ENCODE measurements at regions not wholly inside any gene's neighbourhood (a gene's known extent, or its start where the extent isn't known, plus 50 kb on each side); places are given as distances from the start of the nearest gene placed in this dataset.

- TF ChIP-seq CTCF (IDR thresholded peaks at IDR 0.05; ENCODE audit: low read depth, low read length), result no peak
- no peaks in the 10 kb centered on the region for H3K36me3 ChIP-seq
- no peak for DNase-seq
- no peak overlapping the region for H3K4me3 ChIP-seq (ENCODE audit: low read depth, low read length)
- H3K9me3 ChIP-seq (ENCODE audit: severe bottlenecking), result no peaks in the 10 kb centered on the region
- H3K27ac ChIP-seq, result peak overlapping the region; percentile 22; the same call in 1 of the 2 replicates
- H3K27me3 ChIP-seq (ENCODE audit: insufficient read depth, low read depth, severe bottlenecking), result peaks cover 40% of the 10 kb centered on the region
Measured at GRCh38 chrX:13939741-13940597, 89.7 kb downstream of the GEMIN8 start.

GRCh38 chrX:13938829-13939530, 90.7 kb downstream of the GEMIN8 start:
- H3K4me3 ChIP-seq (ENCODE audit: low read depth, low read length), result peak overlapping the region; percentile 49
- peak; percentile 68 for DNase-seq
- H3K27ac ChIP-seq, result peak overlapping the region; percentile 64

GRCh38 chrX:13938051-13938828, 91.5 kb downstream of the GEMIN8 start:
- Histone ChIP-seq H3K9me3 (ENCODE audit: severe bottlenecking) (no peaks in the 10 kb centered on the region), H3K27me3 (ENCODE audit: insufficient read depth, low read depth, severe bottlenecking) (peaks cover 42% of the 10 kb centered on the region), H3K4me3 (ENCODE audit: low read depth, low read length) (peak overlapping the region; percentile 49), H3K27ac (peak overlapping the region; percentile 64), H3K36me3 (no peaks in the 10 kb centered on the region)
- peak; percentile 42 for DNase-seq
- TF ChIP-seq CTCF (IDR thresholded peaks at IDR 0.05; ENCODE audit: low read depth, low read length), result no peak

More at GRCh38 chrX:13938829-13939530, 90.7 kb downstream of the GEMIN8 start:
- TF ChIP-seq CTCF (IDR thresholded peaks at IDR 0.05; ENCODE audit: low read depth, low read length), result no peak
- Histone ChIP-seq H3K9me3 (ENCODE audit: severe bottlenecking) (no peaks in the 10 kb centered on the region), H3K36me3 (no peaks in the 10 kb centered on the region), H3K27me3 (ENCODE audit: insufficient read depth, low read depth, severe bottlenecking) (peaks cover 38% of the 10 kb centered on the region)

GRCh38 chrX:13937370-13938050, 92.2 kb downstream of the GEMIN8 start:
- DNase-seq, result no peak
- Histone ChIP-seq H3K27ac (peak overlapping the region; percentile 64), H3K27me3 (ENCODE audit: insufficient read depth, low read depth, severe bottlenecking) (peaks cover 45% of the 10 kb centered on the region), H3K36me3 (no peaks in the 10 kb centered on the region), H3K9me3 (ENCODE audit: severe bottlenecking) (no peaks in the 10 kb centered on the region), H3K4me3 (ENCODE audit: low read depth, low read length) (peak overlapping the region; percentile 49)
- TF ChIP-seq CTCF (IDR thresholded peaks at IDR 0.05; ENCODE audit: low read depth, low read length), result no peak

- H3K27ac ChIP-seq, result no peak overlapping the region
- H3K4me3 ChIP-seq (ENCODE audit: low read depth, low read length), result no peak overlapping the region
Measured at GRCh38 chrX:13936521-13937225, 93.0 kb downstream of the GEMIN8 start.

More at GRCh38 chrX:13936521-13937225, 93.0 kb downstream of the GEMIN8 start:
- Histone ChIP-seq H3K36me3 (no peaks in the 10 kb centered on the region), H3K27me3 (ENCODE audit: insufficient read depth, low read depth, severe bottlenecking) (peaks cover 50% of the 10 kb centered on the region), H3K9me3 (ENCODE audit: severe bottlenecking) (no peaks in the 10 kb centered on the region)
- TF ChIP-seq CTCF (IDR thresholded peaks at IDR 0.05; ENCODE audit: low read depth, low read length), result no peak
- DNase-seq, result no peak
